Adrenal gland (tissue), 5 donors: ENCODE measurements at regions not wholly inside any gene's neighbourhood (a gene's known extent, or its start where the extent isn't known, plus 50 kb on each side); places are given as distances from the start of the nearest gene placed in this dataset.

Experiments used
- CTCF ChIP-seq, 6 experiments: fragments of 450-650 bp in 4 of 6; fragments of 200-600 bp in 2 of 6; sonication (generic) in 1 of 6; IDR thresholded peaks; 1 replicate in 5 of 6; 2 replicates in 1 of 6; pipeline versions ENCODE4 v1.5.1 to v1.8.0; 2016 to 2021; ENCODE audit warnings: antibody characterized with exemption in 6 of 6, mild to moderate bottlenecking in 2 of 6, moderate library complexity in 1 of 6
- POLR2A ChIP-seq, 2 donors: fragments of 450-650 bp; IDR thresholded peaks; one replicate each; pipeline ENCODE4 v1.6.1; 2017; ENCODE audit warnings: antibody characterized with exemption in 2 of 2, mild to moderate bottlenecking in 2 of 2, moderate library complexity in 1 of 2
- donor health status: DM: no; HTN: no; CAD: no.

GRCh38 chr4:57774171-57774570 lies 664.0 kb upstream of the IGFBP7 start:
- TF ChIP-seq CTCF (IDR thresholded peaks at IDR 0.05) = no peak
- no peak for TF ChIP-seq POLR2A (IDR thresholded peaks at IDR 0.05)
